Keratinocyte (primary cell): ENCODE measurements at regions not wholly inside any gene's neighbourhood (a gene's known extent, or its start where the extent isn't known, plus 50 kb on each side); places are given as distances from the start of the nearest gene placed in this dataset.

Source experiments
- DNase-seq: peaks from one replicate; pipeline ENCODE4 v3.0.0-alpha.2; 2011; ENCODE audit warnings: low read depth, missing footprints, low spot score
- FAIRE-seq: peaks from 2 replicates; lab custom pipeline; 2011; peaks lifted over from hg19 to GRCh38; lab: Jason Lieb, UNC
- H2AFZ ChIP-seq: 2 replicates; pipeline ENCODE4 v1.6.0; 2012; ENCODE audit warnings: low read length, control low read depth, inconsistent platforms; ENCODE audit not compliant: control insufficient read depth
- H3K27ac ChIP-seq: 2 replicates; pipeline ENCODE4 v1.5.1; 2011; ENCODE audit warnings: low read length; ENCODE audit not compliant: control insufficient read depth, insufficient read depth
- H3K27me3 ChIP-seq: 3 replicates; pipeline ENCODE4 v1.6.0; 2011; ENCODE audit warnings: low read length; ENCODE audit not compliant: control insufficient read depth, insufficient read depth; ENCODE audit errors: extremely low read depth
- H3K36me3 ChIP-seq, 2 experiments: 2 replicates in 1 of 2; 3 replicates in 1 of 2; pipeline ENCODE4 v1.5.1; 2011; ENCODE audit warnings: low read length in 2 of 2, mild to moderate bottlenecking in 1 of 2; ENCODE audit not compliant: control insufficient read depth in 2 of 2, insufficient read depth in 2 of 2; ENCODE audit errors: extremely low read depth in 1 of 2
- H3K4me1 ChIP-seq: 3 replicates; pipeline ENCODE4 v1.5.1; 2011; ENCODE audit warnings: low read length; ENCODE audit not compliant: control insufficient read depth, insufficient read depth; ENCODE audit errors: extremely low read depth
- H3K4me2 ChIP-seq: 3 replicates; pipeline ENCODE4 v1.6.0; 2011; ENCODE audit warnings: low read depth, low read length; ENCODE audit not compliant: control insufficient read depth, insufficient read depth; ENCODE audit errors: extremely low read depth
- H3K4me3 ChIP-seq, 3 experiments: fragments of 200-600 bp in 1 of 3; sonication (generic) in 1 of 3; 2 replicates in 2 of 3; 3 replicates in 1 of 3; pipeline ENCODE4 v1.5.1; 2011 to 2016; ENCODE audit warnings: low read length in 3 of 3, mild to moderate bottlenecking in 3 of 3, control low read depth in 2 of 3, inconsistent platforms in 1 of 3, low read depth in 1 of 3, mixed read lengths in 1 of 3, mixed run types in 1 of 3, moderate library complexity in 1 of 3; ENCODE audit not compliant: control insufficient read depth in 2 of 3, insufficient read depth in 2 of 3; ENCODE audit errors: extremely low read depth in 1 of 3
- H3K79me2 ChIP-seq: 2 replicates; pipeline ENCODE4 v1.6.0; 2012; ENCODE audit warnings: low read length; ENCODE audit not compliant: control insufficient read depth, insufficient read depth
- H3K9ac ChIP-seq: 3 replicates; pipeline ENCODE4 v1.6.0; 2011; ENCODE audit warnings: low read length; ENCODE audit not compliant: control insufficient read depth, insufficient read depth; ENCODE audit errors: extremely low read depth
- H3K9me1 ChIP-seq: 3 replicates; pipeline ENCODE4 v1.6.0; 2011; ENCODE audit warnings: low read length; ENCODE audit not compliant: control insufficient read depth, insufficient read depth; ENCODE audit errors: extremely low read depth
- H3K9me3 ChIP-seq: 2 replicates; pipeline ENCODE4 v1.5.1; 2012; ENCODE audit warnings: low read depth, low read length; ENCODE audit not compliant: control insufficient read depth
- H4K20me1 ChIP-seq: 3 replicates; pipeline ENCODE4 v1.6.0; 2011; ENCODE audit warnings: low read length; ENCODE audit not compliant: control insufficient read depth, insufficient read depth; ENCODE audit errors: extremely low read depth
- CTCF ChIP-seq, 3 experiments: IDR thresholded peaks in 1 of 3; conservative IDR thresholded peaks in 1 of 3; optimal IDR thresholded peaks in 1 of 3; 2 replicates in 2 of 3; 3 replicates in 1 of 3; pipeline versions ENCODE3 to v1.5.1; 2011; ENCODE audit warnings: low read length in 3 of 3, mild to moderate bottlenecking in 3 of 3, moderate library complexity in 2 of 3, control low read depth in 1 of 3, inconsistent platforms in 1 of 3; ENCODE audit not compliant: insufficient read depth in 2 of 3; ENCODE audit errors: extremely low read depth in 1 of 3
- EZH2 ChIP-seq: IDR thresholded peaks from one replicate; pipeline ENCODE4 v1.6.1; 2012; ENCODE audit warnings: inconsistent platforms, mild to moderate bottlenecking, low read length, moderate library complexity
- dilution Hi-C: fragments of 300-500 bp; cut with MboI; formaldehyde crosslinking; loops from one replicate; pipeline ENCODE4 v1.7.0; 2020; ENCODE audit warnings: low sequenced_read_pairs; ENCODE audit not compliant: extremely low pct_ligation_motif_present

GRCh38 chr2:121140734-121141133 lies 144.3 kb downstream of the TFCP2L1 start:
- Histone ChIP-seq H3K9ac (no peak overlapping the region), H3K9me1 (no peaks in the 10 kb centered on the region), H3K27ac (no peak overlapping the region), H3K4me2 (no peak overlapping the region), H3K79me2 (no peaks in the 10 kb centered on the region), H3K36me3 (no peaks in the 10 kb centered on the region), H3K27me3 (no peaks in the 10 kb centered on the region), H4K20me1 (no peaks in the 10 kb centered on the region), H3K4me3 (no peak overlapping the region), H3K4me1 (no peaks in the 10 kb centered on the region), H2AFZ (no peak overlapping the region), H3K9me3 (peaks cover 2% of the 10 kb centered on the region)
- no peak for TF ChIP-seq EZH2
- TF ChIP-seq CTCF (optimal IDR thresholded peaks at IDR 0.05 in 1 of 3, IDR thresholded peaks at IDR 0.05 in 1 of 3, conservative IDR thresholded peaks at IDR 0.05 in 1 of 3; ENCODE audit: extremely low read depth in 1 of 3, insufficient read depth in 2 of 3, low read length in 3 of 3): no peak
- DNase-seq: no peak
- dilution Hi-C loops: no loop called here
- FAIRE-seq: no peak

- Histone ChIP-seq H3K36me3 (no peaks in the 10 kb centered on the region), H3K9me3 (peaks cover 2% of the 10 kb centered on the region), H3K4me2 (no peak overlapping the region), H4K20me1 (no peaks in the 10 kb centered on the region), H3K4me3 (no peak overlapping the region), H3K79me2 (no peaks in the 10 kb centered on the region), H3K27me3 (no peaks in the 10 kb centered on the region), H3K9ac (no peak overlapping the region), H3K9me1 (no peaks in the 10 kb centered on the region), H2AFZ (no peak overlapping the region), H3K27ac (no peak overlapping the region), H3K4me1 (no peaks in the 10 kb centered on the region)
- dilution Hi-C loops: no loop called here
- TF ChIP-seq CTCF (optimal IDR thresholded peaks at IDR 0.05 in 1 of 3, IDR thresholded peaks at IDR 0.05 in 1 of 3, conservative IDR thresholded peaks at IDR 0.05 in 1 of 3; ENCODE audit: extremely low read depth in 1 of 3, insufficient read depth in 2 of 3, low read length in 3 of 3): no peak
- TF ChIP-seq EZH2: no peak
- no peak for FAIRE-seq
- DNase-seq: no peak
Observed at GRCh38 chr2:121142452-121142851, 142.6 kb downstream of the TFCP2L1 start.
